ENCODE measurements at regions not wholly inside any gene's neighbourhood (a gene's known extent, or its start where the extent isn't known, plus 50 kb on each side); places are given as distances from the start of the nearest gene placed in this dataset.

DNA sequence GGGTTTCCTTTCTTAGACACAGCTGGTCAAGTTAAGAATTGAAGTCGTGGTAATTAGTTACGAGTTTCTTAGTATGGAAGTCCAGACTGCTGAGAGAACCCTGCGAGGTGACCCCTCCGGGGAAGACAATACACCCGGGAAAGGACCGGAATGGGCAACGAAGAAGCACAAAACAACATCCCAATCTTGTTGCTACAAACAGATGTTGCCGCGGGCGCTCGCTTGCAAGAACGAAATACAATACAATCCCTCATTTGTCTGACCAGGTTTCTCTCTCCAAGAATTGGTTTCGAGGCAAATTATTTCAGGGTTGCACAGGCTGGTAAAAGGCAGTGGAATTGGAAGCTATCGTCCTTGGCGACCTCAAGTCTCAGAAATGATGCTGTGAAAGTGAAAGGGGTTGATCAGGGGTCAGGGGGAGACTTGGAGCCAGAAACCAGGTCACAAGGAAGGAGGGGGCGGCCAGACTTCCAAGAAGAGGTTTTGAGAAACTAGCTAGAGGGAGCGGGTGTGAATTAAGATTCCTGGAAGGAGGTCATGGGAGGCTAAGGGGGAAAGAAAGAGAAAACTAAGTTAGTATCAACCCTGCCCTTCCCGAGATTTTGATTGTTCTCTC, 401.9 kb downstream of the HRH4 start:
- Histone ChIP-seq H3K4me3 (no peak overlapping the region), H3K36me3 (ENCODE audit: control insufficient read depth in 4 of 4, insufficient read depth in 4 of 4, low read length in 4 of 4) (no peaks in the 10 kb centered on the region), H3K9ac (ENCODE audit: insufficient read depth in 1 of 2, low read length in 2 of 2) (no peak overlapping the region), H3K4me1 (ENCODE audit: control insufficient read depth in 5 of 5, insufficient read depth in 5 of 5, low read length in 5 of 5) (peaks cover 0 to 12% (median 7%) of the 10 kb centered on the region in 5 donors), H3K27ac (ENCODE audit: low read depth in 1 of 2, low read length in 1 of 2) (no peak overlapping the region), H3K9me3 (ENCODE audit: control insufficient read depth in 4 of 4, insufficient read depth in 3 of 4, low read length in 3 of 4) (no peaks in the 10 kb centered on the region), H3K27me3 (ENCODE audit: control insufficient read depth in 3 of 3, insufficient read depth in 3 of 3, low read length in 2 of 3) (no peaks in the 10 kb centered on the region)
- DNase-seq (no peak), ATAC-seq (ENCODE audit: insufficient read depth, low FRiP score) (no peak)
- TF ChIP-seq, protein P1, sequence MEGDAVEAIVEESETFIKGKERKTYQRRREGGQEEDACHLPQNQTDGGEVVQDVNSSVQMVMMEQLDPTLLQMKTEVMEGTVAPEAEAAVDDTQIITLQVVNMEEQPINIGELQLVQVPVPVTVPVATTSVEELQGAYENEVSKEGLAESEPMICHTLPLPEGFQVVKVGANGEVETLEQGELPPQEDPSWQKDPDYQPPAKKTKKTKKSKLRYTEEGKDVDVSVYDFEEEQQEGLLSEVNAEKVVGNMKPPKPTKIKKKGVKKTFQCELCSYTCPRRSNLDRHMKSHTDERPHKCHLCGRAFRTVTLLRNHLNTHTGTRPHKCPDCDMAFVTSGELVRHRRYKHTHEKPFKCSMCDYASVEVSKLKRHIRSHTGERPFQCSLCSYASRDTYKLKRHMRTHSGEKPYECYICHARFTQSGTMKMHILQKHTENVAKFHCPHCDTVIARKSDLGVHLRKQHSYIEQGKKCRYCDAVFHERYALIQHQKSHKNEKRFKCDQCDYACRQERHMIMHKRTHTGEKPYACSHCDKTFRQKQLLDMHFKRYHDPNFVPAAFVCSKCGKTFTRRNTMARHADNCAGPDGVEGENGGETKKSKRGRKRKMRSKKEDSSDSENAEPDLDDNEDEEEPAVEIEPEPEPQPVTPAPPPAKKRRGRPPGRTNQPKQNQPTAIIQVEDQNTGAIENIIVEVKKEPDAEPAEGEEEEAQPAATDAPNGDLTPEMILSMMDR (IDR thresholded peaks at IDR 0.05; ENCODE audit: control extremely low read depth, extremely low read depth): no peak
- 85 to 89% methylated on average over 18 of the region's 18 CpGs for WGBS, 2 donors

GRCh38 chr18:24868311-24868710, 407.9 kb downstream of the HRH4 start:
- Histone ChIP-seq H3K9ac (ENCODE audit: insufficient read depth in 1 of 2, low read length in 2 of 2) (no peak overlapping the region), H3K4me1 (ENCODE audit: control insufficient read depth in 5 of 5, insufficient read depth in 5 of 5, low read length in 5 of 5) (peaks cover 0 to 35% (median 0%) of the 10 kb centered on the region in 5 donors), H3K27me3 (ENCODE audit: control insufficient read depth in 3 of 3, insufficient read depth in 3 of 3, low read length in 2 of 3) (no peaks in the 10 kb centered on the region), H3K36me3 (ENCODE audit: control insufficient read depth in 4 of 4, insufficient read depth in 4 of 4, low read length in 4 of 4) (no peaks in the 10 kb centered on the region), H3K9me3 (ENCODE audit: control insufficient read depth in 4 of 4, insufficient read depth in 3 of 4, low read length in 3 of 4) (no peaks in the 10 kb centered on the region), H3K4me3 (no peak overlapping the region), H3K27ac (ENCODE audit: low read depth in 1 of 2, low read length in 1 of 2) (no peak overlapping the region)
- peak in 2 of 3 donors; percentile 85 to 86 for DNase-seq
- ATAC-seq (ENCODE audit: insufficient read depth, low FRiP score): no peak
- TF ChIP-seq, protein P1 (IDR thresholded peaks at IDR 0.05; ENCODE audit: control extremely low read depth, extremely low read depth): no peak
- WGBS, 2 donors: 62 to 77% methylated on average over 3 of the region's 3 CpGs

- H3K27ac ChIP-seq (ENCODE audit: low read depth in 1 of 2, low read length in 1 of 2): no peak overlapping the region
- H3K9me3 ChIP-seq (ENCODE audit: control insufficient read depth in 4 of 4, insufficient read depth in 3 of 4, low read length in 3 of 4): no peaks in the 10 kb centered on the region
- TF ChIP-seq, protein P1 (IDR thresholded peaks at IDR 0.05; ENCODE audit: control extremely low read depth, extremely low read depth): no peak
- peaks cover 0 to 35% (median 0%) of the 10 kb centered on the region in 5 donors for H3K4me1 ChIP-seq (ENCODE audit: control insufficient read depth in 5 of 5, insufficient read depth in 5 of 5, low read length in 5 of 5)
- ATAC-seq (ENCODE audit: insufficient read depth, low FRiP score) (no peak), DNase-seq (peak; percentile 31 to 81 (median 81))
- H3K9ac ChIP-seq (ENCODE audit: insufficient read depth in 1 of 2, low read length in 2 of 2): no peak overlapping the region
- H3K27me3 ChIP-seq (ENCODE audit: control insufficient read depth in 3 of 3, insufficient read depth in 3 of 3, low read length in 2 of 3): no peaks in the 10 kb centered on the region
- 41 to 72% methylated on average over 4 of the region's 4 CpGs for WGBS, 2 donors
- no peaks in the 10 kb centered on the region for H3K36me3 ChIP-seq (ENCODE audit: control insufficient read depth in 4 of 4, insufficient read depth in 4 of 4, low read length in 4 of 4)
- H3K4me3 ChIP-seq: no peak overlapping the region
Measured at GRCh38 chr18:24868760-24869237, 408.4 kb downstream of the HRH4 start.

DNA sequence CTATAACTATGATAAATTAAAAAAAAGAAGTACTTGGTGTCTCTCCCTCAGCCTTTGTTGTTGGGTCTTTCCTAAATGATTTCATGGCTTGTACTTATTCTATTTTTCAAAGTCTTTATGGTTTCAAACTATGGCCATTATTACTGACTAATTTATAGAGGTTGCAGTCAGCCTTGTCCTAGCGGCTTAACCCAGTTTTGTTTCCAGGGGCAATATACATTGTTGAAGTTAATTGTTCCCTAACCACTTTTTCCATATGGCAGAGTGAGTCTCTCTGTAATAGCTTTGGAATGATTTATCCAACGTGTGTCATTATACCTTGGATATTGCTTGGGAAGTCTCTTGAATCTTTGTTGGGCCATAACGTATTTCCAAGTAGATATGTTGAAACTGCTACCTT, 408.8 kb downstream of the HRH4 start:
- Histone ChIP-seq H3K27me3 (ENCODE audit: control insufficient read depth in 3 of 3, insufficient read depth in 3 of 3, low read length in 2 of 3) (no peaks in the 10 kb centered on the region), H3K36me3 (ENCODE audit: control insufficient read depth in 4 of 4, insufficient read depth in 4 of 4, low read length in 4 of 4) (no peaks in the 10 kb centered on the region), H3K4me1 (ENCODE audit: control insufficient read depth in 5 of 5, insufficient read depth in 5 of 5, low read length in 5 of 5) (peaks cover 0 to 35% (median 0%) of the 10 kb centered on the region in 5 donors), H3K9ac (ENCODE audit: insufficient read depth in 1 of 2, low read length in 2 of 2) (no peak overlapping the region), H3K4me3 (no peak overlapping the region), H3K27ac (ENCODE audit: low read depth in 1 of 2, low read length in 1 of 2) (no peak overlapping the region), H3K9me3 (ENCODE audit: control insufficient read depth in 4 of 4, insufficient read depth in 3 of 4, low read length in 3 of 4) (no peaks in the 10 kb centered on the region)
- WGBS, 2 donors: 83 to 93% methylated on average over 3 of the region's 3 CpGs
- TF ChIP-seq, protein P1 (IDR thresholded peaks at IDR 0.05; ENCODE audit: control extremely low read depth, extremely low read depth): no peak
- no peak for ATAC-seq (ENCODE audit: insufficient read depth, low FRiP score)
- no peak for DNase-seq
